Osteoblast (primary cell): ENCODE measurements at regions not wholly inside any gene's neighbourhood (a gene's known extent, or its start where the extent isn't known, plus 50 kb on each side); places are given as distances from the start of the nearest gene placed in this dataset.

ENCODE experiments used
- DNase-seq: peaks from one replicate; pipeline ENCODE4 v3.0.0; 2011; ENCODE audit warnings: low spot score, mixed read lengths; ENCODE audit not compliant: insufficient read length; ENCODE audit errors: missing footprints
- H2AFZ ChIP-seq: 2 replicates; pipeline ENCODE4 v1.6.0; 2011; ENCODE audit warnings: mild to moderate bottlenecking, low read length
- H3K27ac ChIP-seq: 2 replicates; pipeline ENCODE4 v1.5.1; 2011; ENCODE audit warnings: mild to moderate bottlenecking, low read depth, low read length, moderate library complexity
- H3K27me3 ChIP-seq: 2 replicates; pipeline ENCODE4 v1.6.0; 2012; ENCODE audit warnings: mild to moderate bottlenecking, control low read depth, inconsistent platforms, low read length, moderate library complexity; ENCODE audit not compliant: insufficient read depth
- H3K36me3 ChIP-seq: 2 replicates; pipeline ENCODE4 v1.5.1; 2011; ENCODE audit warnings: mild to moderate bottlenecking, low read length, control low read depth, moderate library complexity; ENCODE audit not compliant: insufficient read depth
- H3K4me1 ChIP-seq: 2 replicates; pipeline ENCODE4 v1.5.1; 2011; ENCODE audit warnings: mild to moderate bottlenecking, low read length, control low read depth, moderate library complexity; ENCODE audit not compliant: insufficient read depth
- H3K4me2 ChIP-seq: 2 replicates; pipeline ENCODE4 v1.6.0; 2011; ENCODE audit warnings: mild to moderate bottlenecking, low read length; ENCODE audit not compliant: insufficient read depth
- H3K4me3 ChIP-seq: fragments of 200-600 bp; sonication (generic); 3 replicates; pipeline ENCODE4 v1.5.1; 2012; ENCODE audit warnings: mild to moderate bottlenecking, low read length, inconsistent platforms; ENCODE audit not compliant: insufficient read depth
- H3K79me2 ChIP-seq: 2 replicates; pipeline ENCODE4 v1.6.0; 2012; ENCODE audit warnings: mild to moderate bottlenecking, low read length, control low read depth, inconsistent platforms; ENCODE audit not compliant: insufficient read depth
- H3K9me3 ChIP-seq: 2 replicates; pipeline ENCODE4 v1.5.1; 2011; ENCODE audit warnings: low read depth, low read length, control low read depth
- H4K20me1 ChIP-seq: 2 replicates; pipeline ENCODE4 v1.6.0; 2012; ENCODE audit warnings: mild to moderate bottlenecking, low read length, control low read depth; ENCODE audit not compliant: insufficient read depth
- TF ChIP-seq, protein P1 (sequence below): IDR thresholded peaks from 2 replicates; pipeline ENCODE4 v1.5.1; 2011; ENCODE audit warnings: mild to moderate bottlenecking, low read depth, low read length, moderate library complexity; ENCODE audit errors: extremely low read depth

DNA sequence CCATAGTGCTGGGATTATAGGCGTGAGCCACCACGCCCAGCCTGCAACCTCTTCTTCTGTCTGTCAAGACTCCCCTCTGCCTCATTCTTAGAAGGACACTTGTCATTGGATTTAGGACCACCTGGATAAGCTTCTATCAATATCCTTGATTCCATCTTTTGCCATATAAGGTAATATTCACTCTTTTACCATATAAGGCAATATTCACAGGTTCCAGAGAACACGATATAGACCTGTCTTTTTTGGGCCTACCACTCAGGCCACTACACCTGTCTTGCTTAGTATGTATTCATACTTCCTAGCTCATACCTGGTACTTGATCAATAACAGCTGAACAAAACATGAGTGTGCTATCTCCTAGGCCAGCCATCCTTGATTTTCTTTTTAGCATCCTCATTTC lies 149.2 kb upstream of the TOX3 start:
- no peak overlapping the region for H3K4me3 ChIP-seq
- peaks cover 2% of the 10 kb centered on the region for H3K9me3 ChIP-seq
- no peaks in the 10 kb centered on the region for H4K20me1 ChIP-seq
- TF ChIP-seq, protein P1, sequence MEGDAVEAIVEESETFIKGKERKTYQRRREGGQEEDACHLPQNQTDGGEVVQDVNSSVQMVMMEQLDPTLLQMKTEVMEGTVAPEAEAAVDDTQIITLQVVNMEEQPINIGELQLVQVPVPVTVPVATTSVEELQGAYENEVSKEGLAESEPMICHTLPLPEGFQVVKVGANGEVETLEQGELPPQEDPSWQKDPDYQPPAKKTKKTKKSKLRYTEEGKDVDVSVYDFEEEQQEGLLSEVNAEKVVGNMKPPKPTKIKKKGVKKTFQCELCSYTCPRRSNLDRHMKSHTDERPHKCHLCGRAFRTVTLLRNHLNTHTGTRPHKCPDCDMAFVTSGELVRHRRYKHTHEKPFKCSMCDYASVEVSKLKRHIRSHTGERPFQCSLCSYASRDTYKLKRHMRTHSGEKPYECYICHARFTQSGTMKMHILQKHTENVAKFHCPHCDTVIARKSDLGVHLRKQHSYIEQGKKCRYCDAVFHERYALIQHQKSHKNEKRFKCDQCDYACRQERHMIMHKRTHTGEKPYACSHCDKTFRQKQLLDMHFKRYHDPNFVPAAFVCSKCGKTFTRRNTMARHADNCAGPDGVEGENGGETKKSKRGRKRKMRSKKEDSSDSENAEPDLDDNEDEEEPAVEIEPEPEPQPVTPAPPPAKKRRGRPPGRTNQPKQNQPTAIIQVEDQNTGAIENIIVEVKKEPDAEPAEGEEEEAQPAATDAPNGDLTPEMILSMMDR: no peak
- H2AFZ ChIP-seq: no peak overlapping the region
- no peaks in the 10 kb centered on the region for H3K36me3 ChIP-seq
- no peaks in the 10 kb centered on the region for H3K4me1 ChIP-seq
- no peak overlapping the region for H3K4me2 ChIP-seq
- H3K79me2 ChIP-seq: no peaks in the 10 kb centered on the region
- no peak for DNase-seq
- H3K27ac ChIP-seq: no peak overlapping the region
- no peaks in the 10 kb centered on the region for H3K27me3 ChIP-seq

DNA sequence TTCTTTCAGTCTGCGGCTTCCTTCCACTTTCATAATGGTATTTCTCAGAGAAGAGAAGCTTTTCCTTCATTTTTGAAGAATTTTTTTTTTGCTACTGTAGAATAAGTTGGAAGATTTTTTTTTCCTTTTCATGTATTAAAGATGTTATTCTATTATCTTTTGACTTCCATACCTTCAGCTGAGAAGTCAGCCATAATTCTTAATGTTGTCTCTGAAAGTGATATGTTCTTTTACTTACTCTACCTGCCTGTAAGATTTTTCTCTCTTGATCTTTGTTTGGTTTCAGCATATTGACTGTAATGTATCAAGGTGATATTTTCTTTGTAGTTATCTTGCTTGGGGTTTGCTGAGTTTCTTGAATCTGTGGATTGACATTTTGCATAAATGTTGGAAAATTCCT lies 143.5 kb upstream of the TOX3 start:
- no peak overlapping the region for H3K27ac ChIP-seq

DNA sequence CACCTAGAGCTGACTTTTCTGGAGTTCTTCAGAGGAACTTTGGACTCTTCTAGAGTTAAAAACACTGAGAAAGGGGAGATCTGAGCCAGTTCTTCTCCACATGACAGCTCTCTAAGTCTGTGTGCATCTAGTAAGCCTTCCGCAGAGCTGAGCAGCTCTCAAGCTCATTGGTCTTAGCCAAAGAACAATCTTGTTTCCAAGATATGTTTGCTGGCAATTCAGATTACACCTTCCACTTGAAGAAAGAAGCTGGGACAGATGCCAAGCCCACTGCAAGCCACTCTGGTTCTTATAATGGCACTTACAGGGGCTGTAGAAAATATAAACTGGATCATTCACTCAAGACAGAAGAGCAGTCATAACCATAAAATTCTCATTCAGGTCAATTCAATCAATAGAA lies 134.1 kb upstream of the TOX3 start:
- no peak for DNase-seq
- no peaks in the 10 kb centered on the region for H3K36me3 ChIP-seq
- H2AFZ ChIP-seq: no peak overlapping the region
- H3K79me2 ChIP-seq: no peaks in the 10 kb centered on the region
- H3K27me3 ChIP-seq: no peaks in the 10 kb centered on the region
- no peaks in the 10 kb centered on the region for H3K4me1 ChIP-seq
- H4K20me1 ChIP-seq: no peaks in the 10 kb centered on the region
- TF ChIP-seq, protein P1: no peak
- no peak overlapping the region for H3K4me2 ChIP-seq
- no peak overlapping the region for H3K4me3 ChIP-seq
- peaks cover 3% of the 10 kb centered on the region for H3K9me3 ChIP-seq
- H3K27ac ChIP-seq: no peak overlapping the region

More for the DNA sequence above, 143.5 kb upstream of the TOX3 start:
- Histone ChIP-seq H3K79me2 (no peaks in the 10 kb centered on the region), H3K4me3 (no peak overlapping the region), H2AFZ (no peak overlapping the region), H3K4me1 (no peaks in the 10 kb centered on the region), H4K20me1 (no peaks in the 10 kb centered on the region), H3K4me2 (no peak overlapping the region), H3K27me3 (no peaks in the 10 kb centered on the region), H3K9me3 (peaks cover 4% of the 10 kb centered on the region), H3K36me3 (no peaks in the 10 kb centered on the region)
- DNase-seq: no peak
- TF ChIP-seq, protein P1: no peak

DNA sequence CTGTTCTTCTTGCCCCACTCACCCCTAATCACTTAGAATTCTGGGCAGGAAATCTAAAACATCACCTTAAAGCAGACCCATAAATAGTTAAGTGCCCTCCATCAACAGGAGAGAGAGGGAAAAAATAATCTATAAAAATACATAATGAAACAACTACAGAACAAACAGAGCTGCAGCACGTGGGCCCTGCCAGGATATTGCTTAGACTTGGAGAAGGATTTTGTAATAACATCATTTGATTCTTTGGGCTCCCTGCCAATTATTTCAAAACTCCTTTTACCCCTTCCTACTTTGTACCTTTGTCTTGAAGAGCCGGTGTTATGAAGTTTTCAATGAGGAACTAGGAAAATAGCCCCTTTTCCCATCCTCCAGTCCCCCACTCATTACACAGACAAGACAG lies 130.6 kb upstream of the TOX3 start:
- no peak overlapping the region for H3K4me3 ChIP-seq
- no peak for DNase-seq
- no peaks in the 10 kb centered on the region for H3K4me1 ChIP-seq
- no peaks in the 10 kb centered on the region for H4K20me1 ChIP-seq
- no peaks in the 10 kb centered on the region for H3K27me3 ChIP-seq
- H3K4me2 ChIP-seq: no peak overlapping the region
- H3K9me3 ChIP-seq: peaks cover 3% of the 10 kb centered on the region
- no peak overlapping the region for H3K27ac ChIP-seq
- no peak overlapping the region for H2AFZ ChIP-seq
- no peaks in the 10 kb centered on the region for H3K79me2 ChIP-seq
- TF ChIP-seq, protein P1: no peak
- H3K36me3 ChIP-seq: no peaks in the 10 kb centered on the region
